NOMO-1 treated with dmso at 0.1 percent for 144 hours (cell line): ENCODE measurements at regions not wholly inside any gene's neighbourhood (a gene's known extent, or its start where the extent isn't known, plus 50 kb on each side); places are given as distances from the start of the nearest gene placed in this dataset.
"Not testable (repeated sequence)": the region's sequence is repeated elsewhere in the genome, so short reads cannot be mapped to it uniquely, and the experiment has no call there.

Experiments
- DNase-seq: peaks from one replicate; lab custom pipeline; 2025; ENCODE audit not compliant: unreplicated experiment; lab: John Stamatoyannopoulos, UW

DNA sequence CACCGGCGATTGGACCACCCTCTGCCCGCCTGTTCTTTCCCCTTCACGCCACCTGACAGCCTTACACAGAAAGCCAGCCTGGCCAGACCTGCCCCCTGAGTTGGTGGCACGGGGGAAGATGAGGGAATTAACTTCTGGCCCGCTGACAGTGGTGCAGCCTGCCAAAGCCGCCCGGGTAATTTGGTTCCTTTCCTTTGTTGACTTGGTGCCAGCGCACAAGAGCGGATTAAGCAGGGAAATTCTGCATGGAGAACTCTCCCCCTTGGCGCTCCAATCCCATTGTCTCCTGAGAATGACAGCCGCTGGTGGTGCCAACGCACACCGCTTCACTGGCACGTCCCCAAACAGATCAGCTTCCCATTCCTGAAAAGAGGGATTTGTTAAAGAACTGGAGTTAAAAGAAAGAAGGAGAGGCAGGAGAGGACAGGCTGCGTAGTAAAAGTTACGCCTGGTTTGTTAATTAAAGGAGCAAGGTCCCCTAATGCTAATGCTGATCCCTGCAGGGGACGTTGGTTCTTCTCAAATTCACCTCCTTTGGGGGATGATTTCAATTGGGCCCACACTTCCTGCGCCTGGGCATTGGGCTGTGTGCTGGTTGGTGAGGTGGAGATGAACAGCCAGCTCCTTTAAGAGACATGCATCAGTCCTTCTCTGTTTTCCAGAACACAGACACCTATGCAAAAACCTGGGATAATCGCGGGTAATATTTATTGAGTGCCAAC is 286.8 kb downstream of the MYCN start:
- DNase-seq: no peak

DNA sequence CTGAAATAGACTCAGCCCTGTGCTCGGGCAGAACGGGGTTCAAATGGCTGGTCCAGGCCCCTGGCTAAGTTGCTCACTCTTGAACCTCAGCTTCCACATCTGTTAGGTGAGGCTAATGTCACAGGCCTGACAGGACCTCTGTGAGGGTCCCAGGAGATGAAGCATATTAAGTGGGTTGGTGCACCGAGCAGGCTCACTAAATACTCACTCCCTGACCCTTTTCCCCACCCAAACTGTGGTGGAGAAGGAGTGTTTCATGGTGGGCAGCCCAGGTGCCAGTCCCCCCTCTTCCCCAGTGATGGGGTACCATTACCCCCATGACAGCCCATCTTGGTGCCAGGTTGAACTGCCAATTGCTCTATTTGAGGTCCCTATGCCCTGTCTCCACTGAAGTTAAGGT is 286.0 kb downstream of the MYCN start:
- no peak for DNase-seq

DNA sequence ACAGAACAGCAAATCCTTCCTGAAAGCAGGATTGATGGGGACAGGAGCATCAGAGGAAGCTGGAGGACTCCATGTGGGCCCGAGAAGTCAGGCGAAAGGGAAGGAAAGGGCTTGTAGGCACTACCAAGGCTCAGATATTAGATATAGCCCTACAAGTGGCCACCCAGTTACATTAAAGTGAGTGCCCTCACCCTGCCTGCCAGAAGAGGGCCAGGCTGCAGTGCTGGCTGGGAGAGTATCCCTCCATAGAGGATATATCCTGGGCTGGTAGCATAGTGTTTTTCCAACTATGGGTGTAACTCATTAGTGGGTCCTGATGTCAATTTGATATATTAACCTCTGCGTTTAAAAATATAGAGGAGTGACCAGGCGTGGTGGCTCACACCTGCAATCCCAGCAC is 285.2 kb downstream of the MYCN start:
- no peak for DNase-seq

DNA sequence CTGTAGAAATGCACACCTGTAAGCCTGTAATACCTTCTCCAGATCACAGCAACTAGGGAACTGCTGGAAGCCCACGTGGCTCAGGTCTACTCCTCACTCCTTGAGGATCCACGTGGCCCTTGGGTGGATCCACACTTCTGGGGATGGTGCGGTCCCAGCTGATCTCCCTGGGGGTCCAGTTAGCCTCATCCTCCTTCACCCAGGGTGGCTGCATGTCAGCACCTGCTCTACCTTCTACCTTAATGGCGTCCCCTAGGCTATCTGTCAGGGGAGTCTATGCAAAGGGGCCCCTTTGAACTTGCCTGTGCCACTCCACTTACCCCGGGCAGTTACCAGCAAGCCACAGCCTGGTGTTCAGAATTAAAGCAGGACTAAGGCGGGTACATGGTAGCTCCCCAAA is 284.7 kb downstream of the MYCN start:
- DNase-seq: no peak

DNA sequence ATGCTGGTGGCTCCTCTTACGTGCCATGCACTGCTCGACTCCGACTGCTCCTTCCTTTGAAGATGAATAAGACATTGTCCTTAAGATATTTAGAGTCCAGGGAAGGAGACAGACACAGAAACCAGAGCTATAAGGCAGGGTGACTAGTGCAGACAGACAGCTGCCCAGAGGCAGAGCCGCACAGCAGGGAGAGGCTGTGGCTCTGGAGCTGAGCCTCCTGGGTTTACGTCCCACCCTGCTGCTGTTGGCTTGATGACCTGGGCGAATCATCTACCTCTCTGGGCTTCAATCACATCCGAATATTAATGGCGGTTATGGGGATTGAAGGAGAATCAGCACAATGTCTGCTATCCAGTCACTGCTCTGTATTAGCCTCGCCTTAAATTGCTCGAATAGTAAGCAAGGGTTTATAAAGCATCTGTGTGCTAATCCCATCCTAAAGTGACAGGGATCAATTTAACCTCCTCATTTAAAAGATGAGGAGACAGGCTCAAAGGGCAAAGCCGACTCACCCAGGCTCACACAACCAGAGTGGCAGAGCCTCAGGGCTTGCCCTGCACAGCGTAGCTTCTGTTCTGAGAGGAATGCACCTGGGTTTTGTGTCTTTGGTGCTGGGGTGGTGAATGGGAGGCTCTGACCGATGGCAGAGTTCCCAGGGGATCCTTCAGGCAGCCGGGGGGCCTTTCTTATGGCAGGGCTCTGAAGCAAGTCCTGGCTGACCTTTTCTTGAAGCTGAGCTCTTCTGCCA is 284.1 kb downstream of the MYCN start:
- DNase-seq: no peak

DNA sequence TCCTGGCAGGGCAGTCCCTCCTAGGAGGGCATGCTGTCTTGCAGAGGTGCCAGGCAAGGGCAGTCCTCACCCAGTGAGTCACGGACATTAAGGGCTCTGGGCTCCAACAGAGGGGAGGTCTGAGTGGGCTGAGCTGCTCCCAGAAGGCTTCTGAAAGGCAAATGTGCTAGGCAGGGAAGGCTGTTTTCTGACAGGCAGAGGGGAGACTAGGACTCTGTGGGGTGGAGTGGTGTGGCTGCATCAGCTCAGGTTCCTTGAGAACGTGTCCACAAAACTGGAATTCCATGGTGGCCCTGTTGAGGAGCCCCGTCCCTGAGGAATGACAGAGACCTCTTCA is 283.5 kb downstream of the MYCN start:
- DNase-seq: no peak

DNA sequence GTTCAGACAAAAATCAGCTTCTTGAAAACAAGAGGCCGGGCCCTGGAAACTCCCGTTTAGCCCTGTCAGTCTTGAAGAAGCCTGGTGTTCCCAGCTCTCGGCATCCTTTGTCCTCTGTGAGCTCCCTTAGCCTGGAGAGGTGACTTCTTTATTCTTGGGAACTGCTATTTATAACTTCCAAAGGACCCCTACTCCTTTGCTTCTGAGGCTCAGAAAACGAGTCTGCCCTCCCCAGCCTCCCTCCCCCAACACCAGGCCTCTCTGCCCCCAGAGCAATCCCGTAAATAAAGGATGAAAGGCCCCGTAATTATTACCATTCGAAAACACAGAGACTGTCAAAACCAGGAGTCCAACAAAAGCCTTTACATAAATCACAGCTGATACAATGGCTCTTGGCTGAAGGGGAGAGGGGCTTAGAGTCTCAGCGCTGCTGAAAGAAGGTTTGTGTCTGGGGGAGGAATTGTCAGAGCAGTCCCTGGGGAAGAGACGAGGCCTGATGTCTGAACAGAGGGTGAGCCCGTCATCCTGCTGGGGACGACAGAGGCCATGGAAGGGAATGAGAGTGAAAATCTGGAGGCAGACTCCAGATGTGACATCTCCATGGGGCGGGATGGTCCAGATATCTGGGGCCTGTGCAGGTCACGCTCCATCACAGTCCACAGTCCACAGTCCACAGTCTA is 283.0 kb downstream of the MYCN start:
- no peak for DNase-seq

DNA sequence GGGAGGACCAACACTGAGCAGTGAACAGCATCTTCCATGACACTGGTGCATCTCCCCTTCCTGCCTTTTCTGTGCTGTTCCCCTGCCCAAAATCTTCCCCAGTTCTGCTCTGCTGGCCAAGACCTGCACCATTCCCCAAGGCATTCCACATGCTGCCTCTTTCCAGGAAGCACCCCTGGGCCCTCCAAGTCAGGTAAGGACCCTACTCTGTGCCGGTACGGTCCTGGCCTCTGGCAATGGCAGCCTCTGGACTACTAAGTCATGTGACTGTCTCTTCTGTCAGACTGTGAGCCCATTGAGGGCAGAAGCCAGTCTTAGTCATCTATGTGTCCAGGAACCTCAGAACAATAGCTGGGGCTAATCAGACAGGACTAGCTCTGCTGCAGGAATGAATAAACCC is 282.0 kb downstream of the MYCN start:
- no peak for DNase-seq

DNA sequence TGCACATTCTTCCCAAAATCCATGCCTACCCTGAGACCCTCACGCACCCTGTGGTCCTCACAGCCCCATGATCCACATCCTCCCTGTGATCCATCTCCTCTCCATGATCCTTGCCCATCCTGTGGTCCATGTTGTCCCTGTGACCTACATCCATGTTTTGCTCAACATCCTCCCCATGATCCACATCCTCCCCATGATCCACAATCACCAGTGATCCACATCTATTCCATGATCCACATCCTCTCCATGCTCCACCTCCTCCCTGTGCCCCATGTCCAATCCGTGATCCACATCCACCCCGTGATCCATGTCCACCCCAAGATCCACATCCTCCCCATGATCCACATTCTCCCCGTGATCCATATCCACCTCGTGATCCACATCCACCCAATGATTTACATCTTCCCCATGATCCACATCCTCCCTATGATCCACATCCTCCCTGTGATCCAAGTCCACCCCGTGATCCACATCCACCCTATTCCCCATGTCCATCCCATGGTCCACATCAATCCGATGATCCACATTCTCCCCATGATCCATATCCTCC is 281.2 kb downstream of the MYCN start:
- no peak for DNase-seq

DNA sequence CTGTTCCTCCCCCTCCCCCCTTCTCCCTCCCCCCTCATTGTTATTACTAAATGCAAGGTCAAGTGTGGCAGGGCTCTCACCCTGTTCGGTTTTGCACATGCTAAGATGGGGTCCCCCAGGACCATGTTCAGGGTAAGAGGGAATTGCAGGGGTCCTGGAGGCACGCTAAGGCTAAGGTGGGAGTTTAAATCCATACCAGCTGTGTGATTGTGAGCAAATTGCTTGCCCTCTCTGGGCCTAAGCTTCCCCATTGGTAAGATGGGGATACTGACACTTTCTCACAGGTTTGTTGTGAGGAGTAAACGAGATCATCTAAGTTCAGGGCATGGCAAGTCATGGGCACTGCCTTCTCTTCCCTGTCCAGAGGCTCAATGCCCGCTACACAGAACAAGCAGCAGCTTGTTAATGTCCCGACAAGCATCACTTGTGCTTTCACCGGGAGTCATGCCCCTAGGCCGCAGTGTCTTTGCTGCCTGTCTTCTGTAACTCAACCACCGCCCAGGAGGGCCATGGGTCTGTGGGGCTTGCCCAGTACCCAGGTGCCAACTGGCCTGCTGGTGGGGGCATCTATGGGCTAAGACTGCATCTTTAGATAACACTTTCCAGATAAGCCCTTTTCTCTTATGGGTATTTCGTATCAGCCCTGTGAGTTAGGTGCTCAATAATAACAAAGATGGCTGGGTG is 279.1 kb downstream of the MYCN start:
- DNase-seq: no peak

DNA sequence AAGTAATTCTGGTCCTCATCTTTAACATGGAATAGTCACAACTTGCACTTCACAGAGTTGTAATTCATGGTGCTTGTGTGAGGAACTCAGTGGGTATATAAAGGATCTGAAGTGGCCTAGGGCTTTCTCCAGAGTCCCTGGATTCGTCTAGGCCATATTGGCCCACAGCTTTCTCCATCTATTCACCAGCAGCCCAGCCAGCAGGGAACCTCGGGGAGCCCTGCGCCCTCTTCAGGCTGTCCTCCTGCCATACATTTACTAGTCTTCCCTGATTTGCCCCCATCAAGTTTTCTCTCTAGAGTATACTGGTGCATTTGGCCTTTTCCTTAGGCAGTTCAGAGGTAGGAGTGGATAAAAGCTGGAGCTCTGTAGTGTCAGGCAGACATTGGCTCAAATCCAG is 278.3 kb downstream of the MYCN start:
- DNase-seq: no peak

DNA sequence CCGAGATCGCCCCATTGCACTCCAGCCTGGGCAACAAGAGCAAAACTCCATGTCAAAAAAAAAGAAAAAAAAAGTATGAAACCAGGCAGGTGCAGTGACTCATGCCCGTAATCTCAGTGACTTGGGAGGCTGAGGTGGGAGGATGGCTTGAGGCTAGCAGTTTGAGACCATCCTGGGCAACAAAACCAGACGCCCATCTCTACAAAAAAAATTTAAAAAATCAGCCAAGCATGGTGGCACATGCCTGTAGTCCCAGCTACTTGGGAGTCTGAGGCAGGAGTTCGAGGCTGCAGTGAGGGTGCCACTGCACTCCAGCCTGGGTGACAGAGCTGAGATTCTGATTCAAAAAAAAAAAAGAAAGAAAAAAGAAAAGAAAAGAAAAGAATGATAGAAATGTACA is 277.8 kb downstream of the MYCN start:
- DNase-seq: no peak

DNA sequence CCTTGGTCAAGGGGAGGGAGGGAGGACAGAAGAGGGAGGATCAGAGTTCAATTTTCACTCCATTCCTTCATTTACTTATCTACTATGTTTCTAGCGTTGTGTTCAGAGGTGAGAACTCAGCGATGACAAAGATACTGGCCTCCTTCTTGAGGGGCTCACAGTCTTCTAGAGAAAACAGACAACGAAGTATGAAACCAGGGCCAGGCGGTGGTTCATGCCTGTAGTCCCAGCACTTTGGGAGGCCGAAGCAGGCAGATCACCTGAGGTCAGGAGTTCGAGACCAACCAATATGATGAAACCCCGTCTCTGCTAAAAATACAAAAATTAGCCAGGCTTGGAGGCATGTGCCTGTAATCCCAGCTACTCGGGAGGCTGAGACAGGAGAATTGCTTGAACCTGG is 277.4 kb downstream of the MYCN start:
- DNase-seq: not testable (repeated sequence)

DNA sequence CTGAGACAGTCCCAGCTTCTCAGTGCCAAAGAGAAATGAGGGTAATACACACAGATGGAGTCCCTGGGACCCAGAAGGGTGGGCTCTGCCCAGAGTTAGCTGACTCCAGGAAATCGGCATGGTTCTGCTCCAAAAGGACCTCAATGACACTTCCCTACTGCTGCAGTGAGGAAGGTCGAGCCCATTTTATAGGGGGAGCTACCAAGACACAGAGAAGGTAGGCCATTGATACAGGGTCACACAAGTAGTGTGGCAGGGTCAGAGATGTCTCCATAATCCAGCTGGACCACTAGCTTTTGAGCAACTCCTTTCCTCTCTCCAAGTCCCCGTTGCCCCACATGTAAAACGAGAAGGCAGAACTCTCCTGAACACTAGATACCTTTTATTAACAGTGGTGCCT is 276.9 kb downstream of the MYCN start:
- DNase-seq: no peak

DNA sequence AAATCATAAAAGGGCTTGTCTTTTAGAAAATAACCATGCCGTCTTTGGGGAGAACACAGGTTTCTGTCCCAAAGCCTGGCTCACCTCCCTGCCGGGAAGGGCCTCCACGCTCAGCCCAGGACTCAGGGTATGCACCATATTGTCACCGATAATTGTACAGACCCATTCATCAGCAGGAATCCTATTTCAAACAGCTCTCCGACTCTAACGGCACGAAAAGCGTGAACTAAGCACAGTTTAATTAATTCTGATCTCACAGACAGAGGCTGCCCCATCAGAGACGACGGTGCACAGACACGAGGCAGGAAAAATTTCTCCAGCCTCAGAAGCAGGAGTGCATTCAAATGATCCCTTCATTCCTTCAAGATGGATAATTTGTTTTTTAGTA is 276.2 kb downstream of the MYCN start:
- no peak for DNase-seq

DNA sequence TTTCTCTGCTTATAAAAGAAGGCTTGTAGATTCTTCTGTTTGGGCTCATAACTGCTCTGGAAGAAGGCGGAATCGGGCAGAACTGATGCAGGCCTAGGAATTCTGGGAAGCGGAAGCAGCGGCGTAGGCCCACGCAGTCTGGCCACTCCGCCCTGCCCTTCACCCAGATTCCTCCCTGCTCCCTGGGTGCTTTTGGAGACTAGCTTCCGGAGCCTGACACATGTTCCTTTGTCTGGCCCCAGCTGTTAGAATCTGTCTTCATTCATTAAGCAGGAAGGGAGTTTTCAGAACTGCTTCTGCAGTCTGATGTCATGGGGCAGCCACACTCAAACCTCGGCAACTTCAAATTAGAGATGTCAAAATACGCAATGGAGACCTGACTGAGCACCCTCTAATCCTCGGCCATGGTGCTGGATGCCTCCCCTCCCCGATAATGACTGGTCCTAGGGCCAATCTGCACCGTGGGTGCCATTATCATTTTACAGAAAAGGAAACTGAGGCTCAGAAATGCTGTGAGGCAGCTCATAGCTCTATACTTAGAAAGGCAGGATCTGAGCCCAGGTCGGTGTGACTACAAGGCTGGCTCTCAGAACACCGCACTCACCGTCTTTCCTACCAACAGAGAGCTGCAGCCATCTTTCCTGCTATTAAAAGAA is 275.7 kb downstream of the MYCN start:
- DNase-seq: no peak

DNA sequence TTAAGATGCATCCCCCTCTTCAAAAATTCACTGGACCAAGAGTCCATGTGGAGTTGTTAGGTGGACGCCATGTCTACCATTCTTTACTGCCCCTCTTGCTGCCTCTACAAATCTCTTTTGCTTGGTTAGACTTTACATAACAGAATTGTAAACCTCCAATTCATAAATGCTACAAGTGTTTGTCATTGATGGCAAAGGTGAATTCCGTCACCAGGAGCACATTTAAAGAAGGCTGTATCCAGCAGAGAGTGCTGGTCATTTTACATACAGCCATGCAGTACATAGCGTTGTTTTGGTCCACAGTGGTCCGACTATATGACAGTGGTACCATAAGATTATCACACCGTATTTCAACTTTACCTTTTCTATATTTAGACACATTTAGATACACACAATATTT is 274.5 kb downstream of the MYCN start:
- no peak for DNase-seq

DNA sequence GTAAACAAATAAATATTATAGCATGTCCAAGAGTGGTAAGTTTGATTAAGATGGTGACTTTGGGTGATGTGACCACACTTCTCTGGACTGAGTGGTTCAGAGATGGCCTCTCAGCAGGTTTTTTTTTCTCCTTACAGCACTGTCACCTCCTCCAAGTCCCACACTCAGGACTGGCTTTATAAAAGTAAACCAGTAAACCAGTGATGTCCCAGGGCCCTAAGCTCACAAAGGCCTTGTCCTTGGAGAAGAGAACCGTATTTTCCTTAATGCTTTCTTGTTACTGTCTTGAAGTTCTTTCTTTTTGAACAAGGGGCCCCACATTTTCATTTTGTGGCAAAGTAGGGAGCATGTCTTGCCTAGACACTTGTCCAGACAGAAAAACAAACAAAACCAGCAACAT is 274.0 kb downstream of the MYCN start:
- no peak for DNase-seq

DNA sequence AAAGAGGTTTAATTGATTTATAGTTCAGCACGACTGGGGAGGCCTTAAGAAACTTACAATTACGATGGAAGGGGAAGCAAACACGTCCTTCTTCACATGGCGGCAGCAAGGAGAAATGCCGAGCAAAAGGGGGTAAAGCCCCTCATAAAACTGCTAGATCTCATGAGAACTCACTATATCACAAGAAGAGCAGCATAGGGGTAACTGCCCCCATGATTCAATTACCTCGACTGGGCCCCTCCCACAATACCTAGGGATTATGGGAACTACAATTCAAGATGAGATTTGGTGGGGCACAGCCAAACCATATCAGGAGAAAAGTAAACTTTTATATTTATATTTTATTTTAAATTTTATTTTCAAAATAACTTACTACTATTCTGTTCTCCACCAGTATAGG is 272.0 kb downstream of the MYCN start:
- no peak for DNase-seq

DNA sequence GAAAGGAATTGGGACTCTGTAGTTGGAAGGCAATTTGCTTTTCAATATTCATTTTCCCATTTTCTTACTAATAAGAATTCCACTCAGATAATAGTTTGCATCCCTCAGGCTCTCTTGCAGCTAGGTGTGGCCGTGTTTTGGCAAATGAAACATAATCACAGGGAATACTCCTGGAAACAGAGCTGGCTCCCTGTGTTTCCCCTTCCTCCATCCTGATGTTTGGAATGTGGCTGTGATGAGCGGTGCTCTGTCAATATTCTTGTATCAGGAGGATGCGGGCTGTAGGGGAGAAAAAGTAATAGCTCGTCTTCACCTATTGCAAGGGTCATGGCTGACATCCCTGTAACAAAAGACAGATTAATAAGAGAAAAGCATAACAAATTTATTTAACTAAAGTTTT is 271.0 kb downstream of the MYCN start:
- no peak for DNase-seq

DNA sequence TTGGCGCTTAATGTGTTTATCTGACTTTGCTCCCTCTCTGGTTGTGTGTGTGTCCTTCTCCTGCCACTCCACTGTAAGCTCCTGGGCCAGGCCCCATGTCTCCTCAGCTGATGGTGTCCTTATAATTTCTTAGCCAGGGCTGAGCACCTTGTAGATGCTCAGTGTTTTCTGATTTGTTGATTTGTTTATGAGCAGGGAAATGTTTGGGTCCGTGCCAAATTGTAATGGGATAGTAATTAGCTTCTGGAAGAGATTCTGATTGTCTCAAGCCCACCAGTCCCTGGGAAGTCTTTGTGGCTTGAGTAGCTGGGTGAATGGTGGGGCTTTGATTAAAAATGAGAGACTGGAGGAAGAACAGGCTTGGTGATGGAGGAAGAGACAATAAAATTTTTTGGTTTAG is 270.5 kb downstream of the MYCN start:
- no peak for DNase-seq
